NCI-H2107 (cell line): ENCODE measurements at regions not wholly inside any gene's neighbourhood (a gene's known extent, or its start where the extent isn't known, plus 50 kb on each side); places are given as distances from the start of the nearest gene placed in this dataset.

ENCODE experiments used
- DNase-seq: peaks from one replicate; lab custom pipeline; 2025; lab: John Stamatoyannopoulos, UW

DNA sequence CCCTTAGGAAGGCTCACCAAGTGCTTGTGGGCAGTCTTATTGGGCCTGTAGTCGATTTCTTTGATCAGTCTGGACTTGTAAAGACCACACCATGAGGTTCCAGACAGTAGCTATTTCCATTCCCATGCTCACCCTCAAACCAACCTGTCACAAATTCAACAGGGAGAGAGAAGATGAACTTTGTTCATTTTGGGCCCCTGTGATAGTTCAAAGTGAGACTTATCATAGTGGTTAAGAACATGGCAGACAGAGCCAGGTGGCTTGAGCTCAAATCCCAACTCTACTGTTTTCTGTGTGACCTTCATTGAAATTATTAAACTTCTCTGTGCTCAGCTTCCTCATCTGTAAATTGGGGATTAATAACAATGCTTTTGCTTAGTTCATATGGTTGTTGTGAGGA lies 53.9 kb upstream of the CTLA4 start:
- DNase-seq: no peak

DNA sequence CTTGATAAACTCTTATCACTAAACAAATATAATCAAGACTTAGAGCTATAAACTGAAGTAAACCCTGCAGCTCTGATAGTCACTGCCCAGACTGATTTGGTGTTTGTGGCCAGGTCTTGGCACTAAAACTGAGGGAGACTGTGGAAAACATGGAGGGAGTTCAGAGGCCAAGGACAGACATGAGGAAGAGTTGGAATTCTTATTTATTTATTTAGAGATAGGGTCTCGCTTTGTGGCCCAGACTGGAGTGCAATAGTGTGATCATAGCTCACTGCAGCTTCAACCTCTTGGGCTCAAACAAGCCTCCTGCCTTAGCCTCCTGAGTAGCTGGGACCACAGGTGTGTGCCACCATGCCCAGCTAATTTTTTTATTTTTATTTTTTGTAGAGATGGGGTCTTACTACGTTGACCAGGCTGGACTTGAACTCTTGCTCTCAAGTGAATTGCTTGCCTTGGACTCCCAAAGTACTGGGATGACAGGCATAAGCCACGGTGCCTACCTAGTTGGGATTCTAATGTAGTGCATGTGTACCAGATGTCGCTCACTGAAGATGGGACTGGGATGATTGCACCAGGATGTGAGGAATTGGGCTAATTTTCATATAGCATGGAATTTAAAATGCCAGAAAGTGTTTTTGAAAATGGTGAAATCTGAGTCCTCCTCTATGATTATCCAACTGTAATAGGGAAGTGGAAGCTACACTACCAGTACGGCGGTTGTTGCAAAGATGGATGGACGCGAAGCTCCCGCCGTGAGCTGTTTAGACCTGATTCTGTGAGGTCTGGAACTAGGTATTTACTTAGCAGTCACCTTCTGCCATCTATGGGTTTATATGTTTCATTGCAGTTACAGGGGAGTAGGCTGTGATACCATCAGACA lies 52.7 kb upstream of the CTLA4 start:
- DNase-seq: peak; percentile 34

DNA sequence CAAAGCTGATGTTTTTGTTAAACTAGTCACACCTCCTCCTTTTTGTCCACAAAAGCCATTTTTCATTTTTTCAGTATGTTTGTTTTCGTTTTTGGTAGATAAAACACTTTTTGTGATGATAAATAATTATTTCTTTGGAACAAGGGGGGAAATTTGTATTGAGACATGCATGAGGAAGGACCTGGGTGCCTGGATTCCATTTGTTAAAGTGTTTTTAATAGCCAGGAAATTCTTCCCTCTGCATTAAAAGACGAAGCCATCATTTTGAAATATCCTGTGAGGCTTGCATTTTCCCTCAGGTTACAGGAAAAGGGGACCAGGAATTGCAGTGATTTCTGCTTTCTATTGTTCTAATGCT lies 52.1 kb upstream of the CTLA4 start:
- no peak for DNase-seq

DNA sequence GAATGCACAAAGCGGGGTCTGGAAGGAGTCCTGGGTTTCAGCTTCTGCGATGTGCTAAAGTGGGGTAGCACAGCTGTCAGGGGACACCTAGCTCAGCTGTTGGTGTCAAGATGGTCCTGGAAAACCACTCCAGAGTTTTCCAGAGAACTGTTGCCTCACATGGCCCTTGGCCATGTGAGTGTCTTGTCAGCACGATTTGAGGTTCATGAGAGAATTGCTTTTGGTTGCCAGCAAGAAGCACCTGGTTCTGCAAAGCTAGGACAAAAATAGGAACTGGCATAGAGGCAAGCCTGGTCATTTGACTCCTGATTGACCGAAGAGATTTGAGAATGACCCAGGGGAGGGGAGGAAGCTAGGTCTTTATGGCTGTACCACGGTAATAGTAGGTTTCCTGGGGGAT lies 50.4 kb upstream of the CTLA4 start:
- DNase-seq: no peak
